ENCODE measurements at regions not wholly inside any gene's neighbourhood (a gene's known extent, or its start where the extent isn't known, plus 50 kb on each side); places are given as distances from the start of the nearest gene placed in this dataset.

- peaks cover 4% of the 10 kb centered on the region; the same call in 1 of the 2 replicates for H3K4me1 ChIP-seq (ENCODE audit: insufficient read depth)
- ATAC-seq (no peak), DNase-seq (ENCODE audit: low spot score) (no peak)
- H3K27ac ChIP-seq (ENCODE audit: low read depth): no peak overlapping the region
- Mint-ChIP-seq H3K27ac (no peak overlapping the region; the same call in 1 of the 2 replicates), H3K4me3 (no peak overlapping the region), H3K36me3 (ENCODE audit: low read depth) (no peaks in the 10 kb centered on the region), H3K27me3 (ENCODE audit: insufficient read depth, low read depth, poor library complexity) (no peaks in the 10 kb centered on the region), H3K4me1 (peaks cover 6% of the 10 kb centered on the region; the same call in 2 of the 3 replicates), H3K9me3 (no peaks in the 10 kb centered on the region; the same call in 2 of the 3 replicates)
- H3K27me3 ChIP-seq (ENCODE audit: insufficient read depth): no peaks in the 10 kb centered on the region
- TF ChIP-seq JUNB (IDR thresholded peaks at IDR 0.05; ENCODE audit: unreplicated experiment): no peak
- TF ChIP-seq REST (IDR thresholded peaks at IDR 0.05; ENCODE audit: unreplicated experiment): no peak
- no peak for TF ChIP-seq STAT1 (IDR thresholded peaks at IDR 0.05; ENCODE audit: unreplicated experiment)
- no peak for TF ChIP-seq CREB1 (CRISPR knock-in tag; IDR thresholded peaks at IDR 0.05; ENCODE audit: low read depth)
- TF ChIP-seq CTCF (conservative IDR thresholded peaks at IDR 0.05; ENCODE audit: low read depth in 2 of 2): no peak
- TF ChIP-seq POLR2AphosphoS5 (IDR thresholded peaks at IDR 0.05; ENCODE audit: low read depth): no peak
- no peak for TF ChIP-seq EZH2 (IDR thresholded peaks at IDR 0.05; ENCODE audit: low read depth, unreplicated experiment)
- no peak for TF ChIP-seq ZNF114 (CRISPR knock-in tag; IDR thresholded peaks at IDR 0.05)
- TF ChIP-seq, protein P1, sequence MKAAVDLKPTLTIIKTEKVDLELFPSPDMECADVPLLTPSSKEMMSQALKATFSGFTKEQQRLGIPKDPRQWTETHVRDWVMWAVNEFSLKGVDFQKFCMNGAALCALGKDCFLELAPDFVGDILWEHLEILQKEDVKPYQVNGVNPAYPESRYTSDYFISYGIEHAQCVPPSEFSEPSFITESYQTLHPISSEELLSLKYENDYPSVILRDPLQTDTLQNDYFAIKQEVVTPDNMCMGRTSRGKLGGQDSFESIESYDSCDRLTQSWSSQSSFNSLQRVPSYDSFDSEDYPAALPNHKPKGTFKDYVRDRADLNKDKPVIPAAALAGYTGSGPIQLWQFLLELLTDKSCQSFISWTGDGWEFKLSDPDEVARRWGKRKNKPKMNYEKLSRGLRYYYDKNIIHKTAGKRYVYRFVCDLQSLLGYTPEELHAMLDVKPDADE (IDR thresholded peaks at IDR 0.05): no peak
- no peak for TF ChIP-seq ZNF462 (CRISPR knock-in tag; IDR thresholded peaks at IDR 0.05)
- no peak for TF ChIP-seq NANOG (IDR thresholded peaks at IDR 0.05; ENCODE audit: borderline replicate concordance)
- TF ChIP-seq ZNF331 (CRISPR knock-in tag; IDR thresholded peaks at IDR 0.05; ENCODE audit: low read depth): no peak
- no peak for TF ChIP-seq EZH2phosphoT487 (IDR thresholded peaks at IDR 0.05; ENCODE audit: unreplicated experiment)
- H3K4me3 ChIP-seq: no peak overlapping the region
- no peak overlapping the region for H2AFZ ChIP-seq
- H3K4me2 ChIP-seq: no peak overlapping the region
- H4K20me1 ChIP-seq (replicated peaks; ENCODE audit: insufficient read depth): no peaks in the 10 kb centered on the region
- no peaks in the 10 kb centered on the region for H3K79me2 ChIP-seq (replicated peaks; ENCODE audit: insufficient read depth)
- H3K36me3 ChIP-seq (ENCODE audit: insufficient read depth): no peaks in the 10 kb centered on the region
- H3F3A ChIP-seq (replicated peaks; ENCODE audit: low read depth): no peaks in the 10 kb centered on the region
- no peaks in the 10 kb centered on the region for H3K9me2 ChIP-seq (ENCODE audit: insufficient read depth)
Measured at GRCh38 chr3:118818386-118818785, 216.3 kb downstream of the IGSF11 start.

All from GM23338 (cell line).